Lower leg skin (tissue), 3 donors: ENCODE measurements at regions not wholly inside any gene's neighbourhood (a gene's known extent, or its start where the extent isn't known, plus 50 kb on each side); places are given as distances from the start of the nearest gene placed in this dataset.

Experiments used
- POLR2A ChIP-seq, 2 donors: fragments of 450-650 bp; IDR thresholded peaks; one replicate each; pipeline ENCODE4 v1.6.1; 2016 to 2017; ENCODE audit warnings: antibody characterized with exemption in 2 of 2, mild to moderate bottlenecking in 1 of 2, moderate library complexity in 1 of 2
- TF ChIP-seq, protein P1 (sequence below), 3 donors: fragments of 450-650 bp; IDR thresholded peaks; one replicate each; pipeline ENCODE4 v1.5.1; 2016; ENCODE audit warnings: antibody characterized with exemption in 3 of 3, mild to moderate bottlenecking in 3 of 3, moderate library complexity in 2 of 3

DNA sequence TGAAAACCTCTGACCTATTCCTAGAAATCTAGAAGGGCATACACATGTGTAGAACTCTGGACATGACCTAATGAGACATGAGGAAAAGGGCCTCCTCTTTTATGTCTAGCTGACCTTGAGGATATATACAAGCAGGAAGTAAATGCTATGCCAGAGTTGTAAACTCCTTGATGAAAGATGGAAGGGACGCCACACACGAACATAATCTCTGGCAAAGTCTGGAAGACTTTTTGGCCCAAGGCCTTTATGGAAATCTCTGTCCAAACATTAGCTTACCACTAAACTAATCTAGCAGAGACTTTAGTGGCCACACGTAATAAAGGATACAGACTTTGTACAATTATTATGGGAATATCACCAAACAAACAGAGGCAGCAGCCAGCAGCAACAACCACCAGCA lies 138.1 kb upstream of the THSD7A start:
- TF ChIP-seq, protein P1, sequence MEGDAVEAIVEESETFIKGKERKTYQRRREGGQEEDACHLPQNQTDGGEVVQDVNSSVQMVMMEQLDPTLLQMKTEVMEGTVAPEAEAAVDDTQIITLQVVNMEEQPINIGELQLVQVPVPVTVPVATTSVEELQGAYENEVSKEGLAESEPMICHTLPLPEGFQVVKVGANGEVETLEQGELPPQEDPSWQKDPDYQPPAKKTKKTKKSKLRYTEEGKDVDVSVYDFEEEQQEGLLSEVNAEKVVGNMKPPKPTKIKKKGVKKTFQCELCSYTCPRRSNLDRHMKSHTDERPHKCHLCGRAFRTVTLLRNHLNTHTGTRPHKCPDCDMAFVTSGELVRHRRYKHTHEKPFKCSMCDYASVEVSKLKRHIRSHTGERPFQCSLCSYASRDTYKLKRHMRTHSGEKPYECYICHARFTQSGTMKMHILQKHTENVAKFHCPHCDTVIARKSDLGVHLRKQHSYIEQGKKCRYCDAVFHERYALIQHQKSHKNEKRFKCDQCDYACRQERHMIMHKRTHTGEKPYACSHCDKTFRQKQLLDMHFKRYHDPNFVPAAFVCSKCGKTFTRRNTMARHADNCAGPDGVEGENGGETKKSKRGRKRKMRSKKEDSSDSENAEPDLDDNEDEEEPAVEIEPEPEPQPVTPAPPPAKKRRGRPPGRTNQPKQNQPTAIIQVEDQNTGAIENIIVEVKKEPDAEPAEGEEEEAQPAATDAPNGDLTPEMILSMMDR (IDR thresholded peaks at IDR 0.05) = no peak
- TF ChIP-seq POLR2A (IDR thresholded peaks at IDR 0.05) = no peak
